GM13977 (cell line): ENCODE measurements at regions not wholly inside any gene's neighbourhood (a gene's known extent, or its start where the extent isn't known, plus 50 kb on each side); places are given as distances from the start of the nearest gene placed in this dataset.

Experiments used
- DNase-seq: peaks from one replicate; pipeline ENCODE4 v3.0.0; 2012; ENCODE audit warnings: low spot score
- CTCF ChIP-seq: IDR thresholded peaks from 2 replicates; pipeline ENCODE4 v1.5.1; 2012; ENCODE audit warnings: mild to moderate bottlenecking, control low read depth; ENCODE audit not compliant: insufficient read depth; ENCODE audit errors: extremely low read depth, missing control alignments
- in situ Hi-C: fragments of 300-500 bp; cut with MboI; formaldehyde crosslinking; loops from one replicate; pipeline ENCODE4 v1.12.0; 2022; ENCODE audit warnings: low sequenced_read_pairs, low pct_unique_long_range_greater_than_20kb, mixed read lengths, inconsistent platforms; ENCODE audit not compliant: unreplicated experiment

- in situ Hi-C loops, result no loop called here
- TF ChIP-seq CTCF, result no peak
- DNase-seq, result no peak
These were observed 540.8 kb downstream of the BNC2 start for GRCh38 chr9:16329671-16330113.

DNA sequence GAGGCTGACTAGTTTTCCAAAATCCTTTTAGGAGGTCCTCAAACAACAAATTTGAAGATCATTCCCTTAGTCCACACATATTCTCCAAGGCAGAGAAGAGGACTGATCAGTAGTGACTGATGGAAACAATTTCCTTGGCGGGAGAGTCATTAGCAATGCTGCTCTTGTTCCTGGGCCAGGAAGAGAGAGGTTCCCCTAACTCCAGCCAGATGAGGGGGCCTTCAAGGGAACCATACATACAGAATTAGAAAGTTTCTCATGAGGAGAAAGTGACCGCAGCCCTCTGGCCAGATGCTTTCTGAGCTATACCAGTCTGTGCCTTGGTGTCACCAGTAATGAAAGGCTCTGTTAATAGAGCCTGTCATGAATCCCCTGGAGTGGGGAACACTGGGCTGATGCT lies 539.4 kb downstream of the BNC2 start:
- in situ Hi-C loops, result no loop called here
- no peak for TF ChIP-seq CTCF
- no peak for DNase-seq

- DNase-seq, result no peak
- in situ Hi-C loops, result no loop called here
- no peak for TF ChIP-seq CTCF
These were observed 538.9 kb downstream of the BNC2 start for GRCh38 chr9:16331527-16331926.

DNA sequence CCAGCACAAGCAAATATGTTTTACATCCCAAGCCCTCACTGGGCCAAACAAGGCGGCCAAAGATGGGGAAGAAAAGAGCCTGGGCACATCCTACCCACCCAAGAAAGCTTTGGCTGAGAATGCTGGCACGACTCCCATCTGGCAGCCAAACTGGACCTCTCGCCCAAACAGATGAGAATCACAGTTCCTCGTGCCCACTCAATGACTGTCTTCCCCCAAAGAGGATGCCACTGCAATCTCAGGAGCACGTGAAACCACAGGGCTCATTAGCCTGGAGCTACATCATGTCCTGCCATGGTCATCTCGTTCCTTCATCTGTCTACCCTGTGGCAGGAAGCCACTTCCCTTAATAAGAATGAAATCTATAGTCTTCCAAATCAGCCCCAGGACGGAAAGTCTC lies 536.8 kb downstream of the BNC2 start:
- no peak for TF ChIP-seq CTCF
- in situ Hi-C loops, result no loop called here
- DNase-seq, result no peak

- in situ Hi-C loops, result no loop called here
- DNase-seq, result no peak
- TF ChIP-seq CTCF, result no peak
These were observed 534.5 kb downstream of the BNC2 start for GRCh38 chr9:16335788-16336580.

GRCh38 chr9:16336833-16337232 lies 533.6 kb downstream of the BNC2 start:
- DNase-seq, result no peak
- no peak for TF ChIP-seq CTCF
- in situ Hi-C loops, result no loop called here
